HG03025 (cell line): ENCODE measurements at regions not wholly inside any gene's neighbourhood (a gene's known extent, or its start where the extent isn't known, plus 50 kb on each side); places are given as distances from the start of the nearest gene placed in this dataset.
"Not testable (repeated sequence)": the region's sequence is repeated elsewhere in the genome, so short reads cannot be mapped to it uniquely, and the experiment has no call there.

ENCODE experiments used
- ATAC-seq: cut with Tn5 transposase; IDR thresholded peaks from one replicate; pipeline ENCODE4 v1.9.1; 2021; ENCODE audit warnings: mild to moderate bottlenecking, moderate library complexity; ENCODE audit not compliant: unreplicated experiment, low FRiP score

DNA sequence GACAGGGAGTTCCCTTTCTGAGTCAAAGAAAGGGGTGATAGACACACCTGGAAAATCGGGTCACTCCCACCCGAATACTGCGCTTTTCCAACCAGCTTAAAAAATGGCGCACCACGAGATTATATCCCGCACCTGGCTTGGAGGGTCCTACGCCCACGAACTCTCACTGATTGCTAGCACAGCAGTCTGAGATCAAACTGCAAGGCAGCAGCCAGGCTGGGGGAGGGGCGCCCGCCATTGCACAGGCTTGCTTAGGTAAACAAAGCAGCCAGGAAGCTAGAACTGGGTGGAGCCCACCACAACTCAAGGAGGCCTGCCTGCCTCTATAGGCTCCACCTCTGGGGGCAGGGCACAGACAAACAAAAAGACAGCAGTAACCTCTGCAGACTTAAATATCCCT is 132.3 kb upstream of the ISL1 start:
- not testable (repeated sequence) for ATAC-seq

DNA sequence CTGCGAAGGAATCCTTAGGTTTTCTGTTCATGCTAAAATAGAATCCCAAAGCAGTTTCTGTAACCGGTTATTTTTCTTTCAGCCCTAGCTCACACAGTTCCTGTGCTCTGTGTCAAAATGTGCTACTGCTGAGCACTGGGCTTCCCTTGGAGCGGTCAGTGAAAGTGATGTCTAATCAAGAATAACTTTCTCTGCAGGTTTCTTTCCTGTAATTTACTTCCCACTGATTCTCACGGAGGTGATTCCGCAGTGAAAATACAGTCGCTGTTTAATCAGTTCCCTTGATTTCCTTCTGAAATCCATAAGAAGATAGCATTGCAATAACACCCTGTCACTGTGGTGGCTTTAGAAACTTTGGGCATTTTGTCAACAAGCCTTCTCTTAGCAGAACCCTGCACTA is 112.0 kb upstream of the ISL1 start:
- no peak for ATAC-seq

DNA sequence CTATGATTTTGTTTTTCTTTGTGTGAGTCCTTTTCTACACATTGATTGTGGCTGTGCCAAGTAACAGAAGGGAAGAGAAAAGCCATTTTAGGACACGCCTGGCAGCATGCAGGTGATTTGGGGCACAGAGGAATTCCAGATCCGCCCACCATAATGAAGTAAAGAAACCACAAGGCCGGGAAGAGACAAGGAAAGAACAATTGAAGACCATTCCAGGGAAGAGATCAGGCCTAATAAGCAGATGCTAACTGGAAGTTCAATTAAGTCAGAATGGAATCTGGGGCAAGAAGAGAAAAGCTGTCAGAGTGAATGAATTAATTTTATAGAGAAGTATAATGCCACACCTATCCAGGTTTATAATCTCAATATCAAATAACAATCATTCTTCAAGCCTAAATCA is 110.2 kb upstream of the ISL1 start:
- no peak for ATAC-seq

DNA sequence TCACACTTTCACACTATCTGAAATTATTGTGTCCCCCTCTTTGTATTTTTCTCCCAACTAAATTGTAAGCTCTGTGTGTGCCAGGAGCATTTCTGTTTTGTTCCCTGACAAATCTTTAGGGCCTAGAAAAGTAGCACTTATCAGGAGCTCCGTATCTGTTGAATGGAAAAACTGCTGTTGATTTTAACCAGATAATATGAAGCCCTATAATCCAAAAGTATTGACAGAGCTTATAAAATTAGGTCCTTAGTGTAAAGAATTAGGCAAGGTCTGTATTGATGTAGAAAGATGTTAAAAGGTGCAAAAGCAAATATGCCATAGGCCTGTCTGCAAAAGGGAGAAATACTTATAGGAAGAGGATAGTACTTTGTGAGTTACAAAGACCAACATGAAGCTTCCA is 109.4 kb upstream of the ISL1 start:
- no peak for ATAC-seq

DNA sequence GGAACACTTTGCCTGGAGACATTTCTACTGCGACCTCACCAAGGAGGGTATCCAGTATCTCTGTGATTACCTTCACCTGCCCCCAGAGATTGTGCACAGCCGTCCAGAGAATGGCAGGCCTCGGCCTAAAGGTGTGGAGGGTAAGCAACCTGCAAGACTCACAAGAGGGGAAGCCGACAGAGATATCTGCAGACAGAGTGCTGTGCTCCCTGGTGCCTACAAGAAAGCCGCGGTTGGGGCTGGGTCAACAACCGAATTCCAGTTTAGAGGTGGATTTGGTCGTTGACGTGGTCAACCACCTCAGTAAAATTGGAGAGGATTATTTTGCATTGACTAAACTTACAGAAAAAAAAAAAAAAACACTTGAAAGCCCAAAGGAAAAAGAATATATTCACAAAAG is 107.8 kb upstream of the ISL1 start:
- ATAC-seq = no peak

DNA sequence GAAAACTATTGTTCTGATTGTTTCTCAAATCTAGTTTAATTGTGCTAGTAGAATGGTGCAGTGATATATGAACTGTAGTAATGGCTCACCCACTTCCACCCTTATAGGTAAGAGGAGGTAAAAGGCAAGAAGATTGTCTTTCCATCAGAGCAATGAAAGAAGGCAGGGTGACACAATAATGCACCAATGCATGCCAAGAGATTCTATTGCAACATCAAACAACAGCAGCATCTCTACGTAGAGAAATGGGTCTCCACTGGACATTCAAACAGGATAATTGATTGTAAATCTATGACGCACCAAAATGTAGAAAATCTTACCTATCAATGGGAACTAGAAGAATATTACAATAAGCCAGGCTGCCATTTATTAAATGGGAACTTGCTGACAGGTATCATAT is 107.0 kb upstream of the ISL1 start:
- ATAC-seq = no peak

DNA sequence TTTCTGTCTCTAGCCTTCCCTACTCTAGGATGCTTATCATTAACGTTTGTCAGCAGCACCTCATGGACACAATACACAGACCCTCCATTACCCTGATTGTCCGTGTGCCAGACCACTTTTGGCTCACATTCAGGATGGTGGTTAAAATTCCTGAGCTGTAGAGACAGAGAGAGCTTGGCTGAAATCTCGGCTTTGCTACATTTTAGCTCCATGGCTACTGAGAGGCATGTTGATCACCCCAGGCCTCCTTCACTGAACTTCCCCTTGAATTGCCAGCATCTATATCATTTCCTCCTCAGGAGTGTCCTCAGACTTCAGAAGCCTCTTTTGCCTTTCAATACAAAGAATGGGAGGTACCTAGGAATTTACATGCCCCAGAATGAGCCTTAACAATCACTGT is 104.7 kb upstream of the ISL1 start:
- no peak for ATAC-seq

DNA sequence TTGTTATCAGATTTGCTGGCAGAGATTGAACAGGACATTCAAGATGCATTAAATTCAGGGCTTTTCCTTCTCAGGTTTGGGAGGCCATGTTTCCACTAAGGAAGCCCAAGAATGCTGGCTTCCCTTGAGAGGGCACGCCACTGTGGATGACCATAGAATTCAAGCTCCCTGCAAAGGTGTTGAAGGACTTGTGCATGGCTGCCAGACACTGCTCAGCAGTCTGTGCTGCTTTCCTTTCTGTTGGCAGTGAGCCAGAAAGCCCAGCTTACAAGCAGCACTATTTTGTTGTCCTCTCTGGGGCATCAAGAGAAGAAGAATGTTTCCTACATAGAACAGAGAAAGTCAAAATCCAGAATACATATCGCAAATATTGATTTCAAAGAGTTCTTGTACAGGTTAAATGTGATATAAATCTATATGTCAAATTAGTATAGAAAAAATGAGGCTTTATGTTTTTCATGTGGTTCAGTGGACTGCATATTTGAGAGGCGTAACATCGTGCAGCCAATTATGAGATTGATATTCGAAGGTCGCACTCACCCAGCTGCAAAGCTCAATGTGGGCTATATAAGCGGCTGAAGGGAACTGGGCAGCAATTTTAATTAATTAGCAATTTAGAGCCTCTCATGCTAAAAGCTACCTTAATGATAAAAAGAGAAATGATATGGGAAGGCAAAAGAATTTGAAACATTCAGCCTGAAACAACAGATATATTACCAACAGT is 103.1 kb upstream of the ISL1 start:
- no peak for ATAC-seq

DNA sequence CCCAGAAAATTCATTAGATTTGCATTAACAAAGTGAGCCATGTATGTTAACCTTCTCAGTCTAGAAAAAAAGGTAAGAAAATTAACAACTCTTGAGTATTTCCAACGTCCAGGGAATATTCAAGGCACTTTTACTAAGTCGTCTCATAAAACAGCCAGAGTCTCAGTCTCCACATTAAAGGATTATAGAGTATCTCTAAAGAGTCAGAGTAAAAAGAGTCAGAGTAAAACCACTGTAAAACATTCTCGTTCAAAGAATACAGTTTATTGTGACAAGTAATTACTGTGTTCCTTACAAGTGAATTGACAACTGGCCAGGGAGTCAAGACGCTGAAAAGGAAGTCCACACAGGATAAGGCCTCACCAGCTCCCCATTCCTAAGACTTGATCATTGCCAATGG is 97.2 kb upstream of the ISL1 start:
- no peak for ATAC-seq

DNA sequence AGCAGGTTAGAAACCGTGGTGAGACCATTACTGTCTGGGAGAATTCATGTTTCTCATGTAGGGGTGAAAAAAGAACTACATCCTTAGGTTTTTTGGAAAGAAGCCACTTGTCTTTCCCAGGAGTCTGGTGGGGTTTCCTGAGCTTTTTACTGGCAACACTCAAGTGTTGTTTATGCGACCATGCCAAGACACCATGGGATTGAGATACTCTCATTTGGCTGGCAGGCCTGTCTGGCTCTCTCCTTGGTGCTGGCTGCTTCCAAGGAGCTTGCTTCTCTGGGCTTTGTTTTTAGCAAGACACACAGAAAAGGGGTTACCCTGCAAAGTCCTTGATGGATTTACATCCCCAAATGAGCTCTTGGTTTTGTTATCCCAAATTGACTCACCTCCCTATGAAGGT is 80.9 kb upstream of the ISL1 start:
- no peak for ATAC-seq

DNA sequence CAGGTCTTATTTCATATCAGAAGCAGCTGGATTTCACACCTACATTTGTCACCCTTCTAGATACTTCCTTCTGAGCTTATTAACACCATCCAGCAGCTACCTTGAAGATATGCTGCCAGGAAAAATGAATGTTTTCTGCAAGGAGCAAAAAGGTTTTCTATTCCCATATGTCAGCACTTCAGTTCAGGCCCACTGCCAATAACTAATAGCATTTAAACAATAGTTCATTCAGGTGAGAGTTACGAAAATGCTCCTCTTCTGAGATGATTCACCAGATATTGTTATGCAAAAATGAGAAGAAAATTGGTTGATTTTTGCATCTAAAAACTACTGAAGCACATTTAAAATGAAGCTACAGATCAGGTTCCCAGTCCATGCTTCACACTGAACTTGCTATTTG is 56.4 kb upstream of the ISL1 start:
- no peak for ATAC-seq
